ENCODE measurements at regions not wholly inside any gene's neighbourhood (a gene's known extent, or its start where the extent isn't known, plus 50 kb on each side); places are given as distances from the start of the nearest gene placed in this dataset.

GRCh38 chr1:157371826-157372225 is 180.5 kb downstream of the FCRL5 start:
- TF ChIP-seq POLR2A (IDR thresholded peaks at IDR 0.05) (no peak), CTCF (IDR thresholded peaks at IDR 0.05 in 8 of 11, conservative IDR thresholded peaks at IDR 0.05 in 3 of 11) (no peak)

Measured in spleen (tissue), 7 donors.